Left colon (tissue), 2 donors: ENCODE measurements at regions not wholly inside any gene's neighbourhood (a gene's known extent, or its start where the extent isn't known, plus 50 kb on each side); places are given as distances from the start of the nearest gene placed in this dataset.

ENCODE experiments used
- ATAC-seq: fragments of 200-7000 bp; cut with Tn5 transposase; one replicate; pipeline ENCODE4 v1.9.1; 2020; ENCODE audit warnings: mild to moderate bottlenecking, moderate library complexity
- DNase-seq, 2 donors: peaks; one replicate each; pipeline ENCODE4 v3.0.0-alpha.2; 2020
- intact Hi-C, 2 donors: fragments of 100-400 bp; cut with DNase I in 1 of 2; cut with micrococcal nuclease in 1 of 2; formaldehyde crosslinking; loops; one replicate each; pipeline versions ENCODE4 v1.11.2 to v1.14.0; 2022; cut with DNase I, micrococcal nuclease
- donor health status: DM: no; HTN: no; CAD: no.
- donor health status: DM: yes; HTN: yes; CAD: no.

- DNase-seq (no peak), ATAC-seq (no peak)
- intact Hi-C loops: no loop called here
These were observed 139.3 kb upstream of the KBTBD8 start for GRCh38 chr3:66858656-66859381.

GRCh38 chr3:66860771-66861170 is 137.3 kb upstream of the KBTBD8 start:
- intact Hi-C loops: no loop called here
- DNase-seq: no peak
- no peak for ATAC-seq

GRCh38 chr3:66863205-66864111 is 134.6 kb upstream of the KBTBD8 start:
- DNase-seq: no peak
- intact Hi-C loops: no loop called here
- ATAC-seq: no peak

- intact Hi-C loops: no loop called here
- ATAC-seq: no peak
- no peak for DNase-seq
These were observed 113.4 kb upstream of the KBTBD8 start for GRCh38 chr3:66884659-66885058.

GRCh38 chr3:66885326-66886000 is 112.6 kb upstream of the KBTBD8 start:
- ATAC-seq (no peak), DNase-seq (no peak)
- intact Hi-C loops: no loop called here

GRCh38 chr3:66889750-66890494 is 108.2 kb upstream of the KBTBD8 start:
- DNase-seq: no peak
- no peak for ATAC-seq

GRCh38 chr3:66898155-66898554 is 100.0 kb upstream of the KBTBD8 start:
- no peak for DNase-seq
- no peak for ATAC-seq
- intact Hi-C loops: no loop called here

More at GRCh38 chr3:66889750-66890494, 108.2 kb upstream of the KBTBD8 start:
- intact Hi-C loops: no loop called here

- intact Hi-C loops: no loop called here
- ATAC-seq: no peak
- no peak for DNase-seq
These were observed 93.8 kb upstream of the KBTBD8 start for GRCh38 chr3:66904336-66904735.

- DNase-seq (no peak), ATAC-seq (peak; percentile 36)
These were observed 93.1 kb upstream of the KBTBD8 start for GRCh38 chr3:66904831-66905493.

GRCh38 chr3:66907136-66907535 is 91.0 kb upstream of the KBTBD8 start:
- ATAC-seq (no peak), DNase-seq (no peak)
- intact Hi-C loops: no loop called here

More at GRCh38 chr3:66904831-66905493, 93.1 kb upstream of the KBTBD8 start:
- intact Hi-C loops: no loop called here

- no peak for ATAC-seq
- DNase-seq: no peak
- intact Hi-C loops: no loop called here
These were observed 87.6 kb upstream of the KBTBD8 start for GRCh38 chr3:66910266-66911055.

- intact Hi-C loops: no loop called here
- DNase-seq: no peak
These were observed 85.8 kb upstream of the KBTBD8 start for GRCh38 chr3:66912306-66912705.

GRCh38 chr3:66922058-66922457 is 76.0 kb upstream of the KBTBD8 start:
- ATAC-seq (no peak), DNase-seq (no peak)
- intact Hi-C loops: no loop called here

More at GRCh38 chr3:66912306-66912705, 85.8 kb upstream of the KBTBD8 start:
- peak; percentile 97 for ATAC-seq

GRCh38 chr3:66923969-66924368 is 74.1 kb upstream of the KBTBD8 start:
- intact Hi-C loops: no loop called here
- no peak for ATAC-seq

GRCh38 chr3:66928252-66928651 is 69.9 kb upstream of the KBTBD8 start:
- ATAC-seq (no peak), DNase-seq (no peak)
- intact Hi-C loops: no loop called here

More at GRCh38 chr3:66923969-66924368, 74.1 kb upstream of the KBTBD8 start:
- DNase-seq: no peak

GRCh38 chr3:66931291-66931690 is 66.8 kb upstream of the KBTBD8 start:
- intact Hi-C loops: no loop called here
- no peak for DNase-seq
- peak; percentile 85 for ATAC-seq

- peak; percentile 85 for ATAC-seq
- DNase-seq: no peak
- intact Hi-C loops: no loop called here
These were observed 66.4 kb upstream of the KBTBD8 start for GRCh38 chr3:66931699-66932098.

GRCh38 chr3:66933233-66933632 is 64.9 kb upstream of the KBTBD8 start:
- no peak for DNase-seq
- ATAC-seq: no peak
- intact Hi-C loops: no loop called here
